Omental fat pad (tissue), 3 donors: ENCODE measurements at regions not wholly inside any gene's neighbourhood (a gene's known extent, or its start where the extent isn't known, plus 50 kb on each side); places are given as distances from the start of the nearest gene placed in this dataset.

Source experiments
- ATAC-seq: fragments of 150-250 bp; one replicate; pipeline ENCODE4 v1.9.1; 2016; ENCODE audit warnings: mild to moderate bottlenecking, moderate library complexity; ENCODE audit not compliant: low FRiP score
- DNase-seq: peaks from one replicate; pipeline ENCODE4 v3.0.0-alpha.2; 2019; ENCODE audit warnings: low spot score
- CTCF ChIP-seq, 3 donors: fragments of 450-650 bp; IDR thresholded peaks; one replicate each; pipeline ENCODE4 v1.5.1; 2016 to 2017; ENCODE audit warnings: antibody characterized with exemption in 3 of 3, mild to moderate bottlenecking in 3 of 3, moderate library complexity in 2 of 3

- ATAC-seq (no peak), DNase-seq (no peak)
- no peak for TF ChIP-seq CTCF (IDR thresholded peaks at IDR 0.05)
Measured at GRCh38 chr3:113094337-113095221, 103.8 kb downstream of the GTPBP8 start.

GRCh38 chr3:113096188-113096892, 105.6 kb downstream of the GTPBP8 start:
- ATAC-seq (no peak), DNase-seq (no peak)
- no peak for TF ChIP-seq CTCF (IDR thresholded peaks at IDR 0.05)

GRCh38 chr3:113097960-113098447, 107.2 kb downstream of the GTPBP8 start:
- ATAC-seq (peak; percentile 65), DNase-seq (no peak)
- TF ChIP-seq CTCF (IDR thresholded peaks at IDR 0.05), result no peak

- ATAC-seq, result no peak
- DNase-seq, result no peak
- TF ChIP-seq CTCF (IDR thresholded peaks at IDR 0.05), result no peak
Measured at GRCh38 chr3:113100063-113100462, 109.3 kb downstream of the GTPBP8 start.

GRCh38 chr3:113103588-113103987, 107.8 kb upstream of the BOC start:
- TF ChIP-seq CTCF (IDR thresholded peaks at IDR 0.05), result no peak
- ATAC-seq (no peak), DNase-seq (no peak)

- ATAC-seq (no peak), DNase-seq (no peak)
- no peak for TF ChIP-seq CTCF (IDR thresholded peaks at IDR 0.05)
Measured at GRCh38 chr3:113104357-113105092, 106.8 kb upstream of the BOC start.
